ENCODE measurements at regions not wholly inside any gene's neighbourhood (a gene's known extent, or its start where the extent isn't known, plus 50 kb on each side); places are given as distances from the start of the nearest gene placed in this dataset.
A peak's percentile ranks its signal among the peaks of the same experiment; 100 is the strongest.

GRCh38 chr6:74749211-74750147 is 456.4 kb downstream of the COL12A1 start:
- Mint-ChIP-seq H3K4me1 (peaks cover 10% of the 10 kb centered on the region; the same call in 2 of the 3 replicates), H3K36me3 (ENCODE audit: low read depth) (no peaks in the 10 kb centered on the region), H3K9me3 (no peaks in the 10 kb centered on the region), H3K27ac (0 out of 2 replicates have a peak overlapping the region, but pooled peaks have one; percentile 9), H3K27me3 (ENCODE audit: insufficient read depth, low read depth, poor library complexity) (no peaks in the 10 kb centered on the region), H3K4me3 (no peak overlapping the region)
- Histone ChIP-seq H3K4me1 (ENCODE audit: insufficient read depth) (no peaks in the 10 kb centered on the region; the same call in 1 of the 2 replicates), H3K9me2 (ENCODE audit: insufficient read depth) (no peaks in the 10 kb centered on the region), H3K27me3 (ENCODE audit: insufficient read depth) (no peaks in the 10 kb centered on the region), H4K20me1 (replicated peaks; ENCODE audit: insufficient read depth) (no peaks in the 10 kb centered on the region), H3K4me2 (0 out of 2 replicates have a peak overlapping the region, but pooled peaks have one; percentile 9), H3K4me3 (no peak overlapping the region), H3K79me2 (replicated peaks; ENCODE audit: insufficient read depth) (no peaks in the 10 kb centered on the region), H3F3A (replicated peaks; ENCODE audit: low read depth) (no peaks in the 10 kb centered on the region), H3K36me3 (ENCODE audit: insufficient read depth) (no peaks in the 10 kb centered on the region), H3K27ac (ENCODE audit: low read depth) (no peak overlapping the region), H2AFZ (peak overlapping the region; percentile 94)
- DNase-seq (ENCODE audit: low spot score) (peak; percentile 17), ATAC-seq (peak; percentile 89)
- no peak for TF ChIP-seq ETS1 (IDR thresholded peaks at IDR 0.05)
- no peak for TF ChIP-seq EZH2phosphoT487 (IDR thresholded peaks at IDR 0.05; ENCODE audit: unreplicated experiment)
- TF ChIP-seq NANOG (IDR thresholded peaks at IDR 0.05; ENCODE audit: borderline replicate concordance), result no peak
- TF ChIP-seq CTCF (conservative IDR thresholded peaks at IDR 0.05; ENCODE audit: low read depth in 2 of 2), result no peak
- no peak for TF ChIP-seq CREB1 (CRISPR knock-in tag; IDR thresholded peaks at IDR 0.05; ENCODE audit: low read depth)
- TF ChIP-seq STAT1 (IDR thresholded peaks at IDR 0.05; ENCODE audit: unreplicated experiment), result no peak
- TF ChIP-seq REST (IDR thresholded peaks at IDR 0.05; ENCODE audit: unreplicated experiment), result no peak
- TF ChIP-seq ZNF331 (CRISPR knock-in tag; IDR thresholded peaks at IDR 0.05; ENCODE audit: low read depth), result no peak
- TF ChIP-seq ZNF462 (CRISPR knock-in tag; IDR thresholded peaks at IDR 0.05), result no peak
- no peak for TF ChIP-seq POLR2AphosphoS5 (IDR thresholded peaks at IDR 0.05; ENCODE audit: low read depth)
- TF ChIP-seq JUNB (IDR thresholded peaks at IDR 0.05; ENCODE audit: unreplicated experiment), result no peak
- TF ChIP-seq EZH2 (IDR thresholded peaks at IDR 0.05; ENCODE audit: low read depth, unreplicated experiment), result no peak

All from GM23338 (cell line).